K562 (cell line): ENCODE measurements at regions not wholly inside any gene's neighbourhood (a gene's known extent, or its start where the extent isn't known, plus 50 kb on each side); places are given as distances from the start of the nearest gene placed in this dataset.

ENCODE experiments used
- ATAC-seq: fragments of 200-7000 bp; cut with Tn5 transposase; 3 replicates; pipeline ENCODE4 v1.9.1; 2020; ENCODE audit warnings: moderate library complexity
- BruUV-seq: library from RNA; stranded (reverse); fragments of 400-500 nt; replicated peaks from 2 replicates; lab custom pipeline; 2021; lab: Mats Ljungman, UMichigan
- CTCF ChIA-PET: fragments of 300-600 bp; formaldehyde crosslinking; extraction: SDS; loops from one replicate; lab custom pipeline; 2021; ENCODE audit warnings: low intra/inter-chr PET ratio; lab: Yijun Ruan, JAX
- POLR2A ChIA-PET: fragments of 300-600, 350-650 bp; sonication (Branson Sonifier 250); formaldehyde crosslinking; extraction: SDS; loops from one replicate; lab custom pipeline; 2021; ENCODE audit warnings: antibody characterized with exemption, inconsistent platforms; lab: Yijun Ruan, JAX
- DNase-seq, 4 experiments: peaks; one replicate each; pipeline versions ENCODE4 v3.0.0 to v3.0.0-alpha.2; 2011 to 2018; ENCODE audit warnings: low spot score in 3 of 4, mixed read lengths in 3 of 4; ENCODE audit errors: extremely low read depth in 1 of 4
- FAIRE-seq: peaks from 2 replicates; lab custom pipeline; 2011; peaks lifted over from hg19 to GRCh38; lab: Jason Lieb, UNC
- H2AFZ ChIP-seq: 2 replicates; pipeline ENCODE4 v1.6.0; 2011; ENCODE audit warnings: low read depth, low read length, control low read depth, inconsistent platforms
- H3K27ac ChIP-seq: fragments of 200-600 bp; 3 replicates; pipeline ENCODE4 v1.8.0; 2011; ENCODE audit warnings: low read depth, mild to moderate bottlenecking, control low read depth, inconsistent platforms, low read length, moderate library complexity, mixed read lengths; ENCODE audit errors: extremely low read depth
- H3K27me3 ChIP-seq, 2 experiments: fragments of 300-600 bp in 1 of 2; 2 replicates in 1 of 2; 3 replicates in 1 of 2; pipeline versions ENCODE4 v1.6.0 to v1.8.0; 2011; ENCODE audit warnings: inconsistent platforms in 2 of 2, low read length in 2 of 2, mild to moderate bottlenecking in 1 of 2, mixed read lengths in 1 of 2, moderate library complexity in 1 of 2; ENCODE audit not compliant: control insufficient read depth in 2 of 2, insufficient read depth in 2 of 2
- H3K36me3 ChIP-seq: fragments of 300-600 bp; 3 replicates; pipeline ENCODE4 v1.8.0; 2011; ENCODE audit warnings: mild to moderate bottlenecking, low read length, inconsistent platforms; ENCODE audit not compliant: control insufficient read depth, insufficient read depth
- H3K4me1 ChIP-seq, 2 experiments: fragments of 200-600 bp in 1 of 2; replicated peaks in 1 of 2; 2 replicates in 1 of 2; 3 replicates in 1 of 2; pipeline versions ENCODE4 v1.5.1 to v1.8.0; 2011; ENCODE audit warnings: inconsistent platforms in 2 of 2, low read length in 2 of 2, mild to moderate bottlenecking in 1 of 2, mixed read lengths in 1 of 2, moderate library complexity in 1 of 2; ENCODE audit not compliant: control insufficient read depth in 2 of 2, insufficient read depth in 2 of 2
- H3K4me2 ChIP-seq: 2 replicates; pipeline ENCODE4 v1.6.1; 2011; ENCODE audit warnings: low read length, control low read depth, inconsistent platforms, mixed read lengths; ENCODE audit not compliant: insufficient read depth
- H3K4me3 ChIP-seq: fragments of 200-600 bp; sonication (generic), shearing (Covaris generic); 2 replicates; pipeline ENCODE4 v1.5.1; 2016; ENCODE audit warnings: control low read depth, inconsistent platforms
- H3K79me2 ChIP-seq: fragments of 200-600 bp; 3 replicates; pipeline ENCODE4 v1.8.0; 2011; ENCODE audit warnings: low read length, inconsistent platforms; ENCODE audit not compliant: control insufficient read depth, insufficient read depth
- H3K9ac ChIP-seq, 2 experiments: 2 replicates each; pipeline versions ENCODE4 v1.6.0 to v1.6.1; 2011; ENCODE audit warnings: low read depth in 2 of 2, low read length in 2 of 2, control low read depth in 1 of 2, inconsistent platforms in 1 of 2, mild to moderate bottlenecking in 1 of 2, mixed read lengths in 1 of 2; ENCODE audit not compliant: insufficient read depth in 1 of 2
- H3K9me1 ChIP-seq: one replicate; pipeline ENCODE4 v1.6.0; 2011; ENCODE audit warnings: inconsistent platforms, mild to moderate bottlenecking, low read length, moderate library complexity; ENCODE audit not compliant: control insufficient read depth, insufficient read depth
- H3K9me3 ChIP-seq: replicated peaks from 2 replicates; pipeline ENCODE4 v1.5.1; 2011; ENCODE audit warnings: low read depth, low read length, inconsistent platforms; ENCODE audit not compliant: control insufficient read depth, insufficient read depth
- H4K20me1 ChIP-seq: replicated peaks from 2 replicates; pipeline ENCODE4 v1.6.1; 2011; ENCODE audit warnings: low read length, inconsistent platforms, mixed read lengths; ENCODE audit not compliant: control insufficient read depth, insufficient read depth
- CREM ChIP-seq: IDR thresholded peaks from 2 replicates; pipeline ENCODE4 v1.6.1; 2014; ENCODE audit warnings: antibody characterized with exemption, low read depth
- DEAF1 ChIP-seq: fragments of 450-650 bp; formaldehyde crosslinking; IDR thresholded peaks from 2 replicates; pipeline ENCODE4 v1.4.0; 2020; ENCODE audit warnings: mild to moderate bottlenecking, moderate library complexity
- GABPA ChIP-seq: fragments of 200-800 bp; sonication (Bioruptor generic); conservative IDR thresholded peaks from 2 replicates; pipeline ENCODE4 v1.6.1; 2016; ENCODE audit warnings: low read depth, missing genetic modification characterization, missing compliant biosample characterization
- KDM1A ChIP-seq, 2 experiments: fragments of 450-650 bp; IDR thresholded peaks; 2 replicates each; pipeline ENCODE4 v1.6.1; 2016; ENCODE audit warnings: mild to moderate bottlenecking in 2 of 2
- KDM4B ChIP-seq, 2 experiments: fragments of 450-650 bp in 1 of 2; sonication (generic) in 1 of 2; IDR thresholded peaks; 2 replicates each; pipeline ENCODE4 v1.6.1; 2016 to 2017; ENCODE audit warnings: borderline replicate concordance in 2 of 2, antibody characterized with exemption in 1 of 2, low read depth in 1 of 2, mild to moderate bottlenecking in 1 of 2
- MBD2 ChIP-seq: sonication (generic); IDR thresholded peaks from 2 replicates; pipeline ENCODE4 v1.6.1; 2016; ENCODE audit warnings: low read depth, borderline replicate concordance
- PHF20 ChIP-seq: fragments of 450-650 bp; IDR thresholded peaks from 2 replicates; pipeline ENCODE4 v1.6.1; 2018; ENCODE audit not compliant: partially characterized antibody
- XRCC5 ChIP-seq: fragments of 200-400 bp; formaldehyde crosslinking; IDR thresholded peaks from 2 replicates; pipeline ENCODE4 v1.6.1; 2017; ENCODE audit warnings: low read depth, mild to moderate bottlenecking, low read length
- ZNF589 ChIP-seq: fragments of 200-800 bp; sonication (Bioruptor generic); IDR thresholded peaks from 2 replicates; pipeline ENCODE4 v1.6.1; 2016; ENCODE audit warnings: low read depth, missing genetic modification characterization, missing compliant biosample characterization
- WGBS: fragments of 100-300 bp; shearing (Covaris generic); methylation state at CpG from one replicate; pipeline ENCODE4 v1.1.6; 2016; ENCODE audit warnings: low coverage, mixed read lengths; ENCODE audit not compliant: insufficient coverage; ENCODE audit errors: missing lambda C conversion rate; 5-methylcytosine and 5-hydroxymethylcytosine counted together
- in situ Hi-C: fragments of 300-500 bp; cut with MboI; formaldehyde crosslinking; loops from 4 replicates; pipeline ENCODE4 v1.15.0; 2018; ENCODE audit warnings: inconsistent platforms, mixed read lengths
- intact Hi-C: fragments of 100-400 bp; cut with micrococcal nuclease; formaldehyde crosslinking; loops from 2 replicates; pipeline ENCODE4 v1.14.2; 2022
- TF ChIP-seq, protein P1 (sequence below), 2 experiments: fragments of 250-450 bp in 1 of 2; fragments of 450-650 bp in 1 of 2; sonication (Bioruptor Pico) in 1 of 2; IDR thresholded peaks; 2 replicates each; pipeline versions ENCODE4 v1.6.1 to v1.8.0; 2016 to 2021; ENCODE audit warnings: mild to moderate bottlenecking in 2 of 2, moderate library complexity in 2 of 2, missing compliant biosample characterization in 1 of 2, missing genetic modification characterization in 1 of 2

- DNase-seq (no peak), ATAC-seq (no peak), FAIRE-seq (no peak)
- CTCF ChIA-PET: no interaction called here
- 95% methylated on average over 19 of the region's 19 CpGs for WGBS
- no peak overlapping the region for H3K27ac ChIP-seq
- H3K4me2 ChIP-seq: no peak overlapping the region
- POLR2A ChIA-PET: no interaction called here
- no peak overlapping the region for H2AFZ ChIP-seq
- H4K20me1 ChIP-seq: no peaks in the 10 kb centered on the region
- H3K36me3 ChIP-seq: peaks cover 13% of the 10 kb centered on the region; the same call in 2 of the 3 replicates
- no peaks in the 10 kb centered on the region for H3K9me3 ChIP-seq
- in situ Hi-C loops (no loop called here), intact Hi-C loops (no loop called here)
- TF ChIP-seq GABPA (no peak), XRCC5 (no peak), KDM1A (IDR thresholded peaks at IDR 0.05) (no peak), DEAF1 (CRISPR knock-in tag) (no peak), MBD2 (no peak), KDM4B (IDR thresholded peaks at IDR 0.05; ENCODE audit: borderline replicate concordance in 2 of 2, low read depth in 1 of 2) (no peak), PHF20 (no peak), CREM (no peak), ZNF589 (CRISPR knock-in tag) (no peak)
- TF ChIP-seq, protein P1, sequence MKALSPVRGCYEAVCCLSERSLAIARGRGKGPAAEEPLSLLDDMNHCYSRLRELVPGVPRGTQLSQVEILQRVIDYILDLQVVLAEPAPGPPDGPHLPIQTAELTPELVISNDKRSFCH (CRISPR knock-in tag; IDR thresholded peaks at IDR 0.05): no peak
- TF ChIP-seq, protein P1 (tag; IDR thresholded peaks at IDR 0.05): no peak
- H3K79me2 ChIP-seq: no peaks in the 10 kb centered on the region
- H3K4me3 ChIP-seq: no peak overlapping the region
- no peak overlapping the region for H3K9ac ChIP-seq
- BruUV-seq: no TSS peak
- H3K9me1 ChIP-seq: no peaks in the 10 kb centered on the region
- no peaks in the 10 kb centered on the region for H3K27me3 ChIP-seq
- no peaks in the 10 kb centered on the region for H3K4me1 ChIP-seq
These were observed 1407.1 kb downstream of the UQCRFS1 start for GRCh38 chr19:27805848-27806247.
